HG03139 (cell line): ENCODE measurements at regions not wholly inside any gene's neighbourhood (a gene's known extent, or its start where the extent isn't known, plus 50 kb on each side); places are given as distances from the start of the nearest gene placed in this dataset.
"Not testable (repeated sequence)": the region's sequence is repeated elsewhere in the genome, so short reads cannot be mapped to it uniquely, and the experiment has no call there.

Experiments
- ATAC-seq: cut with Tn5 transposase; IDR thresholded peaks from one replicate; pipeline ENCODE4 v1.9.1; 2021; ENCODE audit not compliant: unreplicated experiment

- ATAC-seq, result no peak
Observed at GRCh38 chr18:58805467-58806187, 59.0 kb upstream of the ZNF532 start.

DNA sequence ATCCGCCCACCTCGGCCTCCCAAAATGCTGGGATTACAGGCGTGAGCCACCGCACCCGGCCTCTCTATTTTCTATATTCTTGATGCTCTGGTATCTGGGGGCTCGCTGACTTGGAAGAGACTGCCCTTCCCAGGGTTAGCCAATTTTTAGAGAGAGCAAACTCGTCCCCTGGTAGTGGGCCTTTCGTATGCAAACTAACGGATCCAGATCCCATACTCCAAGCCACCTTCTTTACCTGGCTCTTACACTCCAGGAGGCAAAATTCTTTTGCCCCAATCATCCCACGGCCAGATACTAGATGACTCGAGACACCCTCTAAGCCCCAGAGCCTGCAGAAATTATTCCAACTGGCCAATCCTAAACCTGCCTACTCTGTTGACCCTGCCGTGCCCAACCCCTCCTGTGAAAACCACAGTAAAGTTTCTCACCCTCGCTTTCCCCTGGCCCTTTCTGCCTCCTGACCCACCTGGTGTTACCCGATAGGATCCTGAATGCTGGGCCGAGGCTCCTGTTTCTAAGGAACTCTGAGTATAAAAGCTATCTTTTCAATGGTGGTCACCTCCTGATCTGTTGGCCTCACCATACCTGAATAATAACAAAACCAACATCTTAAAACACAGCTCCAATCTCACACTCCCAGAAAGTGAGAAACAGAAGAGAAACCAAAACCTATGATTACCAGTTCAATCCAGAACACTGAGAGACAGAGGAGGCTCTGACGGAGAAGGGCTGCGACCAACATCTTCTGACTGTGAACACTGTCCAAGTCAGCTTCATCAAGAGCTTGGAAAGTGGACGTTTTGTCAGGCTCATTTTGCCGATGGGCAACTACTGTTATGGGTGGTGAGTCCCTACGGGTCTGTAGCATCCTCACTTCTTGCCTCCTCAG lies 57.6 kb upstream of the ZNF532 start:
- ATAC-seq, result peak; percentile 80

- no peak for ATAC-seq
Observed at GRCh38 chr18:58807766-58808165, 56.9 kb upstream of the ZNF532 start.

DNA sequence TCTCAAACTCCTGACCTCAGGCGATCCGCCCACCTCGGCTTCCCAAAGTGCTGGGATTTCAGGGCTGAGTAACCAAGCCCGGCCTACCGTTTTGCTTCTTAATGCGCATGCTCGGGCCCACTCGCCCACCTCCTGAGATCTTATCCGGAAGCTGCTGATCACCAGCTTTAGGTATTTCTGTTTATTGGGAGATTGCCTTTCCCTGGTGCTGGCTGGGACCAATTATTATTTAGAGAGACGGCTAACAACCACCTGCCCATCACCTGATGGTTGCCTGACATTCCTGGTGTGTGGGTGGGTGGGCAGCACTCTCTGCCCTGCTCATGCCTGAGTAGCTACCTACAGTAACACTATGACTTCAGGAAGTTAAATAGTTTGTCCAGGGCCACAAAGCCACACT lies 56.3 kb upstream of the ZNF532 start:
- no peak for ATAC-seq

GRCh38 chr18:58811859-58812258 lies 52.8 kb upstream of the ZNF532 start:
- not testable (repeated sequence) for ATAC-seq

DNA sequence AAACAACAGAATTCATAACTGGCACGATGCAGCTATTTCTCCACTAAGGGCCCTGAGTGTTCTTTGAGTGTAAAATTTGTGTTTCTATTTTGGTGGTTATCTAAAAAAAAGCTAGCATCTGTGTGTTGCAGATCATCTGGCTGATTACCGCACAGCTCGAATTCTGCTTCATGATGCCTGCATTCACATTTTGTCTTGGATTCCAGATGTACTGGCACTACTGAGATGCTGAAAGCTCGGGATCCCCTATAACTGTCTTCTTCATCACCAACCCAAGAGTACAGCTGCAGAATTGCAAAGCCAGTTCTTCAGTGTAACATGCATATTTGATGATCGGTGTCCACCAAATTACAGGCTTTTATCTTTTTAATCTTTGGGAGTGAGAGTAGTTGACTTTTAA lies 51.6 kb upstream of the ZNF532 start:
- no peak for ATAC-seq

DNA sequence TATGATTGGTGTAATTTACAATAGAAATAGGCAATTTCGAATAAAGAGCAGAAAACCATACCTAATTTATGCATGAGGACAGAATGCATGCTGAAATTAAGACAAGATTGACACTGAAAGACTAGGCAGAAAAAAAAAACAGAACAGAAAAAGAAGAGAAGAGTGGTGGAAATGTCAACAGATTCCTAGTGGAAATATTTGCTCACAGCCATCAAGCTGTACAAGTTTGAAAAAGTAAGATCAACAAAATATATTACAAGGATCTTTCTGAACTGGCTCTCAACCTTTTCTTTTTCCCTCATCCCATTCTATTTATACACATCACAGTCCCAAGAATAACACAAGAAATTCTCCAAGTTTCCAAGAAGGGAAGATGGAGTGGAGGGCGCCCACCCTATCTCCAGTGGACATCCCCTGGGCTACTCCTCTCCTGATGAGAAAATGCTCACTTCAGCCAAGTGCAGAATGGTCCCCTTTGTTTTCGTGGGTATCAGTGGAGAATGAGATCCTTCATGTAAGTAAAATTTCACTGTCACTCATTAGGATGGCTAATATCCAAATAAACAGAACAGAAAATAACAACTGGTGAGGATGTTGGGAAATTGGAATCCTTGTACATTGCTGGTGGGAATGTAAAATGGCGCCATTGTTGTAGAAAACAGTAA lies 51.0 kb upstream of the ZNF532 start:
- ATAC-seq, result no peak

- no peak for ATAC-seq
Observed at GRCh38 chr18:58814317-58814716, 50.4 kb upstream of the ZNF532 start.
